ENCODE measurements at regions not wholly inside any gene's neighbourhood (a gene's known extent, or its start where the extent isn't known, plus 50 kb on each side); places are given as distances from the start of the nearest gene placed in this dataset.

DNA sequence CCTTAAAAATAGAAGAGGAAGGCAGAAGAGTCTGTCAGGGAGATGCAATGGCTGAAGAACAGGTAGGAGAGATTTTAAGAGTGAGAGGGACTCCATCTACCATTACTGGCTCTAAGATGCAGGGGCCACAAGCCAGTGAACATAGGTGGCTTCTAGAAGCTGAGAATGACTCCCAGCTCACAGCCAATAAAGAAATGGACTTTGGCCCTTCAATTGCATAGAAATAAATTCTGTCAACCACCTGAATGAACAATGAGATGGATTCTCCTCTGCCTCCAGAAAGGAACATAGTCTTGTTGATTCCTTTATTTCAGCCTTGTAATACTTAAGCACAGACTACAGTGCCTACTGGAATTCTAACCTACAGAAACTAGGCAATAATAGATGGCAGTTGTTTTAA lies 603.3 kb upstream of the NXPH2 start:
- TF ChIP-seq, protein P1, sequence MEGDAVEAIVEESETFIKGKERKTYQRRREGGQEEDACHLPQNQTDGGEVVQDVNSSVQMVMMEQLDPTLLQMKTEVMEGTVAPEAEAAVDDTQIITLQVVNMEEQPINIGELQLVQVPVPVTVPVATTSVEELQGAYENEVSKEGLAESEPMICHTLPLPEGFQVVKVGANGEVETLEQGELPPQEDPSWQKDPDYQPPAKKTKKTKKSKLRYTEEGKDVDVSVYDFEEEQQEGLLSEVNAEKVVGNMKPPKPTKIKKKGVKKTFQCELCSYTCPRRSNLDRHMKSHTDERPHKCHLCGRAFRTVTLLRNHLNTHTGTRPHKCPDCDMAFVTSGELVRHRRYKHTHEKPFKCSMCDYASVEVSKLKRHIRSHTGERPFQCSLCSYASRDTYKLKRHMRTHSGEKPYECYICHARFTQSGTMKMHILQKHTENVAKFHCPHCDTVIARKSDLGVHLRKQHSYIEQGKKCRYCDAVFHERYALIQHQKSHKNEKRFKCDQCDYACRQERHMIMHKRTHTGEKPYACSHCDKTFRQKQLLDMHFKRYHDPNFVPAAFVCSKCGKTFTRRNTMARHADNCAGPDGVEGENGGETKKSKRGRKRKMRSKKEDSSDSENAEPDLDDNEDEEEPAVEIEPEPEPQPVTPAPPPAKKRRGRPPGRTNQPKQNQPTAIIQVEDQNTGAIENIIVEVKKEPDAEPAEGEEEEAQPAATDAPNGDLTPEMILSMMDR (conservative IDR thresholded peaks at IDR 0.05), result no peak
- TF ChIP-seq ZFX (IDR thresholded peaks at IDR 0.05), result no peak
